IMR-90 (cell line): ENCODE measurements at regions not wholly inside any gene's neighbourhood (a gene's known extent, or its start where the extent isn't known, plus 50 kb on each side); places are given as distances from the start of the nearest gene placed in this dataset.

Source experiments
- ATAC-seq: fragments of 200-7000 bp; cut with Tn5 transposase; 2 replicates; pipeline ENCODE4 v1.9.1; 2020; ENCODE audit warnings: low read depth, mild to moderate bottlenecking, moderate library complexity
- BruUV-seq: library from RNA; stranded (reverse); fragments of 400-500 nt; replicated peaks from 2 replicates; lab custom pipeline; 2021; lab: Mats Ljungman, UMichigan
- CTCF ChIA-PET: fragments of 300-600 bp; formaldehyde crosslinking; extraction: SDS; loops from one replicate; lab custom pipeline; 2021; ENCODE audit warnings: antibody characterized with exemption; lab: Yijun Ruan, JAX
- POLR2A ChIA-PET: fragments of 300-600 bp; sonication (Branson Sonifier 250); formaldehyde crosslinking; loops from one replicate; lab custom pipeline; 2022; ENCODE audit warnings: antibody characterized with exemption; ENCODE audit not compliant: unreplicated experiment; lab: Charles Lee
- DNase-seq: peaks from one replicate; pipeline ENCODE4 v3.0.0; 2013
- H2AFZ ChIP-seq: replicated peaks from 2 replicates; pipeline ENCODE3; 2013; ENCODE audit warnings: low read length, mild to moderate bottlenecking; ENCODE audit not compliant: poor library complexity
- H2AK5ac ChIP-seq: 2 replicates; pipeline ENCODE4 v1.6.1; 2013; ENCODE audit warnings: low read depth, low read length, inconsistent platforms
- H2AK9ac ChIP-seq: replicated peaks from 2 replicates; pipeline ENCODE3; 2013; ENCODE audit warnings: mild to moderate bottlenecking, low read depth, low read length, moderate library complexity; ENCODE audit not compliant: poor library complexity
- H2BK120ac ChIP-seq: 2 replicates; pipeline ENCODE4 v1.6.1; 2013; ENCODE audit warnings: low read depth, low read length, inconsistent platforms
- H2BK15ac ChIP-seq: 3 replicates; pipeline ENCODE4 v1.6.1; 2013; ENCODE audit warnings: low read depth, low read length, inconsistent platforms
- H2BK20ac ChIP-seq: 2 replicates; pipeline ENCODE4 v1.6.1; 2013; ENCODE audit warnings: low read depth, mild to moderate bottlenecking, inconsistent platforms, low read length, moderate library complexity
- H2BK5ac ChIP-seq: 2 replicates; pipeline ENCODE4 v1.6.1; 2013; ENCODE audit warnings: mild to moderate bottlenecking, low read depth, low read length, inconsistent platforms; ENCODE audit not compliant: poor library complexity, severe bottlenecking
- H3K14ac ChIP-seq: replicated peaks from 2 replicates; pipeline ENCODE4 v1.6.1; 2013; ENCODE audit warnings: low read depth, low read length, inconsistent platforms
- H3K18ac ChIP-seq: 2 replicates; pipeline ENCODE4 v1.6.1; 2013; ENCODE audit warnings: low read depth, low read length, control low read depth
- H3K23ac ChIP-seq: 2 replicates; pipeline ENCODE4 v1.6.1; 2013; ENCODE audit warnings: low read depth, low read length, inconsistent platforms
- H3K27ac ChIP-seq: 2 replicates; pipeline ENCODE4 v1.5.1; 2013; ENCODE audit warnings: mild to moderate bottlenecking, control low read depth, low read length; ENCODE audit not compliant: insufficient read depth
- H3K27me3 ChIP-seq: 2 replicates; pipeline ENCODE4 v1.6.1; 2013; ENCODE audit warnings: low read length; ENCODE audit not compliant: control insufficient read depth, insufficient read depth
- H3K36me3 ChIP-seq: 2 replicates; pipeline ENCODE4 v1.6.1; 2013; ENCODE audit warnings: low read length, mixed read lengths; ENCODE audit not compliant: control insufficient read depth, insufficient read depth
- H3K4ac ChIP-seq: 2 replicates; pipeline ENCODE4 v1.6.1; 2013; ENCODE audit warnings: low read depth, low read length, inconsistent platforms
- H3K4me1 ChIP-seq: 2 replicates; pipeline ENCODE4 v1.6.1; 2013; ENCODE audit warnings: low read length, mixed read lengths; ENCODE audit not compliant: control insufficient read depth, insufficient read depth
- H3K4me2 ChIP-seq: 2 replicates; pipeline ENCODE4 v1.6.1; 2013; ENCODE audit warnings: low read depth, mild to moderate bottlenecking, control low read depth, low read length, moderate library complexity
- H3K4me3 ChIP-seq: 2 replicates; pipeline ENCODE4 v1.5.1; 2013; ENCODE audit warnings: low read depth, mild to moderate bottlenecking, control low read depth, low read length, moderate library complexity; ENCODE audit not compliant: insufficient read depth
- H3K56ac ChIP-seq: 2 replicates; pipeline ENCODE4 v1.6.1; 2013; ENCODE audit warnings: low read length, inconsistent platforms; ENCODE audit not compliant: insufficient read depth; ENCODE audit errors: extremely low read depth
- H3K79me1 ChIP-seq, 2 experiments: 2 replicates each; pipeline ENCODE4 v1.6.1; 2013; ENCODE audit warnings: low read length in 2 of 2, inconsistent platforms in 1 of 2, low read depth in 1 of 2
- H3K9ac ChIP-seq: 2 replicates; pipeline ENCODE4 v1.6.1; 2013; ENCODE audit warnings: low read depth, low read length, control low read depth
- H3K9me1 ChIP-seq: 2 replicates; pipeline ENCODE4 v1.6.1; 2013; ENCODE audit warnings: low read length, inconsistent platforms; ENCODE audit not compliant: insufficient read depth
- H3K9me3 ChIP-seq: 2 replicates; pipeline ENCODE4 v1.6.1; 2013; ENCODE audit warnings: low read length; ENCODE audit not compliant: control insufficient read depth, insufficient read depth
- H4K20me1 ChIP-seq: 2 replicates; pipeline ENCODE4 v1.6.1; 2013; ENCODE audit warnings: low read length, inconsistent platforms; ENCODE audit not compliant: insufficient read depth
- H4K5ac ChIP-seq: 2 replicates; pipeline ENCODE4 v1.6.1; 2013; ENCODE audit warnings: mild to moderate bottlenecking, low read depth, low read length, control low read depth
- H4K8ac ChIP-seq, 2 experiments: 2 replicates each; pipeline ENCODE4 v1.6.1; 2013; ENCODE audit warnings: low read depth in 2 of 2, low read length in 2 of 2, control low read depth in 1 of 2, inconsistent platforms in 1 of 2
- H4K91ac ChIP-seq: 2 replicates; pipeline ENCODE4 v1.6.1; 2013; ENCODE audit warnings: low read depth, low read length, inconsistent platforms; ENCODE audit not compliant: insufficient read depth
- CEBPB ChIP-seq: IDR thresholded peaks from 2 replicates; pipeline ENCODE4 v1.6.1; 2012; ENCODE audit warnings: low read depth, low read length, improper control_type of control experiment
- ELK1 ChIP-seq: fragments of 150-350 bp; IDR thresholded peaks from 2 replicates; pipeline ENCODE4 v1.6.1; 2016; ENCODE audit warnings: low read depth, mild to moderate bottlenecking, low read length, moderate library complexity, borderline replicate concordance
- MAZ ChIP-seq: IDR thresholded peaks from 2 replicates; pipeline ENCODE4 v1.6.1; 2012; ENCODE audit warnings: low read depth, mild to moderate bottlenecking, low read length, improper control_type of control experiment, moderate library complexity, borderline replicate concordance
- POLR2A ChIP-seq: IDR thresholded peaks from 2 replicates; pipeline ENCODE4 v1.6.1; 2012; ENCODE audit warnings: mild to moderate bottlenecking, low read depth, low read length
- RFX5 ChIP-seq: IDR thresholded peaks from 2 replicates; pipeline ENCODE4 v1.8.0; 2012; ENCODE audit warnings: low read depth, mild to moderate bottlenecking, low read length, moderate library complexity
- SMC3 ChIP-seq: fragments of 150-350 bp; IDR thresholded peaks from 2 replicates; pipeline ENCODE4 v1.6.1; 2016; ENCODE audit warnings: low read depth, mild to moderate bottlenecking, antibody characterized with exemption, low read length, moderate library complexity
- WGBS, 2 experiments: methylation state at CpG; one replicate each; pipeline versions ENCODE4 v1.1.5 to v1.1.7; 2013; ENCODE audit warnings: missing lambda C conversion rate in 2 of 2; ENCODE audit not compliant: insufficient read length in 1 of 2; ENCODE audit errors: extremely low coverage in 2 of 2; 5-methylcytosine and 5-hydroxymethylcytosine counted together
- dilution Hi-C: fragments of 300-500 bp; cut with HindIII; formaldehyde crosslinking; loops from one replicate; pipeline ENCODE4 v1.14.3; 2018; ENCODE audit warnings: low sequenced_read_pairs; ENCODE audit not compliant: unreplicated experiment
- in situ Hi-C: fragments of 300-500 bp; cut with MboI; formaldehyde crosslinking; loops from 3 replicates; pipeline ENCODE4 v1.14.3; 2019; ENCODE audit warnings: low sequenced_read_pairs, inconsistent platforms, mixed read lengths
- intact Hi-C: fragments of 100-400 bp; cut with micrococcal nuclease; formaldehyde crosslinking; loops from 2 replicates; pipeline ENCODE4 v1.10.0; 2022
- TF ChIP-seq, protein P1 (sequence below): conservative IDR thresholded peaks from 2 replicates; pipeline ENCODE4 v1.5.1; 2012; ENCODE audit warnings: mild to moderate bottlenecking, low read depth, low read length, improper control_type of control experiment

DNA sequence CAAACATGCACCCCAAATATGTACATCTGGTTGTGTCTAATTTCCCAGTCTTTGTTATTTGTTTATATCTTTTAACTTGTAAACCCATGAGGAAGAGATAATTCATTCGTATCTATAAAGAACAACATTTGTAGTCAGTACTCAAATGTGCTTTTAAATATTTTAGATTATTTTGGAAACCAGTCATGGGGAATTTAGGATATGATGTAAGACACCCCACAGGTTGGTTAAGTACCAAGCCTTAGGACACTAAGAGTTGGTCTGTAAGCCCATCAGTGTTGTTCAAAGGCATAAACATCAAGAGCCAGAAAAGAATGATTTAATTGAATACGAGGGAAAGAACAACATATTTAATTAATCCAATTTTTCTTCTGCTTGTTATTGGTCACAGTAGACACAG, 421.1 kb upstream of the SEMA3C start:
- H3K4me3 ChIP-seq = no peak overlapping the region
- TF ChIP-seq, protein P1, sequence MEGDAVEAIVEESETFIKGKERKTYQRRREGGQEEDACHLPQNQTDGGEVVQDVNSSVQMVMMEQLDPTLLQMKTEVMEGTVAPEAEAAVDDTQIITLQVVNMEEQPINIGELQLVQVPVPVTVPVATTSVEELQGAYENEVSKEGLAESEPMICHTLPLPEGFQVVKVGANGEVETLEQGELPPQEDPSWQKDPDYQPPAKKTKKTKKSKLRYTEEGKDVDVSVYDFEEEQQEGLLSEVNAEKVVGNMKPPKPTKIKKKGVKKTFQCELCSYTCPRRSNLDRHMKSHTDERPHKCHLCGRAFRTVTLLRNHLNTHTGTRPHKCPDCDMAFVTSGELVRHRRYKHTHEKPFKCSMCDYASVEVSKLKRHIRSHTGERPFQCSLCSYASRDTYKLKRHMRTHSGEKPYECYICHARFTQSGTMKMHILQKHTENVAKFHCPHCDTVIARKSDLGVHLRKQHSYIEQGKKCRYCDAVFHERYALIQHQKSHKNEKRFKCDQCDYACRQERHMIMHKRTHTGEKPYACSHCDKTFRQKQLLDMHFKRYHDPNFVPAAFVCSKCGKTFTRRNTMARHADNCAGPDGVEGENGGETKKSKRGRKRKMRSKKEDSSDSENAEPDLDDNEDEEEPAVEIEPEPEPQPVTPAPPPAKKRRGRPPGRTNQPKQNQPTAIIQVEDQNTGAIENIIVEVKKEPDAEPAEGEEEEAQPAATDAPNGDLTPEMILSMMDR = no peak
- TF ChIP-seq RFX5 = no peak
- no peak for TF ChIP-seq CEBPB
- no peak for TF ChIP-seq ELK1
- no peak for TF ChIP-seq SMC3
- TF ChIP-seq MAZ = no peak
- TF ChIP-seq POLR2A = no peak
- no TSS peak for BruUV-seq
- no peaks in the 10 kb centered on the region for H3K27me3 ChIP-seq
- CTCF ChIA-PET = no interaction called here
- no peaks in the 10 kb centered on the region for H3K36me3 ChIP-seq
- no peak overlapping the region for H4K91ac ChIP-seq
- no peak overlapping the region for H3K9ac ChIP-seq
- H3K9me1 ChIP-seq = no peaks in the 10 kb centered on the region
- H2AK9ac ChIP-seq = no peak overlapping the region
- no peak overlapping the region for H4K8ac ChIP-seq
- H2AFZ ChIP-seq = no peak overlapping the region
- intact Hi-C loops = no loop called here
- H3K4ac ChIP-seq = no peak overlapping the region
- H2BK20ac ChIP-seq = no peak overlapping the region
- no peak overlapping the region for H3K14ac ChIP-seq
- H3K56ac ChIP-seq = no peak overlapping the region
- DNase-seq = peak; percentile 14
- no peaks in the 10 kb centered on the region for H4K20me1 ChIP-seq
- no peak overlapping the region for H4K5ac ChIP-seq
- H3K23ac ChIP-seq = 0 out of 2 replicates have a peak overlapping the region, but pooled peaks have one; percentile 16
- H3K9me3 ChIP-seq = no peaks in the 10 kb centered on the region
- ATAC-seq = peak; percentile 24; the same call in 1 of the 2 replicates
- POLR2A ChIA-PET = no interaction called here
- in situ Hi-C loops = no loop called here
- H2BK15ac ChIP-seq = no peak overlapping the region
- WGBS, 2 experiments = no CpG with 5 or more reads among the region's 2 CpGs
- H3K18ac ChIP-seq = no peak overlapping the region
- no peak overlapping the region for H2BK5ac ChIP-seq
- H2BK120ac ChIP-seq = no peak overlapping the region
- H3K27ac ChIP-seq = no peak overlapping the region
- dilution Hi-C loops = no loop called here
- H2AK5ac ChIP-seq = no peak overlapping the region
- no peak overlapping the region for H3K4me2 ChIP-seq
- H3K79me1 ChIP-seq = no peaks in the 10 kb centered on the region
- H3K4me1 ChIP-seq = 0 out of 2 replicates have a peak, but pooled peaks cover 1% of the 10 kb centered on the region
